ENCODE measurements at regions not wholly inside any gene's neighbourhood (a gene's known extent, or its start where the extent isn't known, plus 50 kb on each side); places are given as distances from the start of the nearest gene placed in this dataset.

GRCh38 chr5:147162740-147163139 lies 72.1 kb upstream of the STK32A start:
- intact Hi-C loops (cut with DNase I; ENCODE audit: low total_unique reads): no loop called here
- Histone ChIP-seq H3K27me3 (no peaks in the 10 kb centered on the region), H3K27ac (no peak overlapping the region), H3K9me3 (no peaks in the 10 kb centered on the region), H3K36me3 (no peaks in the 10 kb centered on the region), H3K4me1 (no peaks in the 10 kb centered on the region), H3K4me3 (no peak overlapping the region)
- DNase-seq: peak in 1 of 2 donors; percentile 28
- TF ChIP-seq POLR2A (IDR thresholded peaks at IDR 0.05): no peak
- WGBS, 5 donors: 78 to 85% (median 81%) methylated on average over 7 of the region's 7 CpGs

- H3K36me3 ChIP-seq: no peaks in the 10 kb centered on the region
- no peaks in the 10 kb centered on the region for H3K9me3 ChIP-seq
- H3K27me3 ChIP-seq: no peaks in the 10 kb centered on the region
- H3K27ac ChIP-seq: no peak overlapping the region
- peaks cover 0 to 7% (median 0%) of the 10 kb centered on the region in 4 donors for H3K4me1 ChIP-seq
- H3K4me3 ChIP-seq: no peak overlapping the region
- intact Hi-C loops (cut with DNase I; ENCODE audit: low total_unique reads): no loop called here
- 80 to 92% (median 85%) methylated on average over 3 of the region's 3 CpGs for WGBS, 5 donors
- TF ChIP-seq POLR2AphosphoS5 (IDR thresholded peaks at IDR 0.05) (no peak), EP300 (IDR thresholded peaks at IDR 0.05) (no peak), CTCF (IDR thresholded peaks at IDR 0.05) (no peak), POLR2A (IDR thresholded peaks at IDR 0.05) (no peak)
- DNase-seq: no peak
Measured at GRCh38 chr5:147167529-147167928, 67.3 kb upstream of the STK32A start.

GRCh38 chr5:147168578-147169327 lies 66.1 kb upstream of the STK32A start:
- intact Hi-C loops (cut with DNase I; ENCODE audit: low total_unique reads): no loop called here
- TF ChIP-seq POLR2A (IDR thresholded peaks at IDR 0.05): no peak
- TF ChIP-seq POLR2AphosphoS5 (IDR thresholded peaks at IDR 0.05): no peak
- no peak for TF ChIP-seq EP300 (IDR thresholded peaks at IDR 0.05)
- WGBS, 5 donors: 67 to 78% (median 76%) methylated on average over 4 of the region's 4 CpGs
- Histone ChIP-seq H3K4me3 (no peak overlapping the region), H3K27me3 (no peaks in the 10 kb centered on the region), H3K4me1 (peaks cover 0 to 7% (median 0%) of the 10 kb centered on the region in 4 donors), H3K9me3 (no peaks in the 10 kb centered on the region), H3K36me3 (no peaks in the 10 kb centered on the region), H3K27ac (no peak overlapping the region)
- no peak for DNase-seq

GRCh38 chr5:147169399-147169798 lies 65.4 kb upstream of the STK32A start:
- intact Hi-C loops (cut with DNase I; ENCODE audit: low total_unique reads): no loop called here
- peak overlapping the region in 1 of 5 donors; percentile 46 for H3K27ac ChIP-seq
- no peaks in the 10 kb centered on the region for H3K36me3 ChIP-seq
- peak in 1 of 2 donors; percentile 75 for DNase-seq
- no peaks in the 10 kb centered on the region for H3K9me3 ChIP-seq
- TF ChIP-seq POLR2AphosphoS5 (IDR thresholded peaks at IDR 0.05) (no peak), POLR2A (IDR thresholded peaks at IDR 0.05) (no peak), CTCF (IDR thresholded peaks at IDR 0.05) (no peak), EP300 (IDR thresholded peaks at IDR 0.05) (no peak)
- H3K4me3 ChIP-seq: no peak overlapping the region
- peaks cover 0 to 7% (median 0%) of the 10 kb centered on the region in 4 donors for H3K4me1 ChIP-seq
- no peaks in the 10 kb centered on the region for H3K27me3 ChIP-seq

- TF ChIP-seq POLR2AphosphoS5 (IDR thresholded peaks at IDR 0.05) (no peak), POLR2A (IDR thresholded peaks at IDR 0.05) (no peak), EP300 (IDR thresholded peaks at IDR 0.05) (no peak), CTCF (IDR thresholded peaks at IDR 0.05) (no peak)
Measured at GRCh38 chr5:147169901-147170300, 64.9 kb upstream of the STK32A start.

More at GRCh38 chr5:147169901-147170300, 64.9 kb upstream of the STK32A start:
- Histone ChIP-seq H3K4me1 (peaks cover 0 to 7% (median 0%) of the 10 kb centered on the region in 4 donors), H3K27me3 (no peaks in the 10 kb centered on the region), H3K36me3 (no peaks in the 10 kb centered on the region), H3K4me3 (no peak overlapping the region), H3K9me3 (no peaks in the 10 kb centered on the region), H3K27ac (peak overlapping the region in 1 of 5 donors; percentile 46)
- intact Hi-C loops (cut with DNase I; ENCODE audit: low total_unique reads): no loop called here
- WGBS, 5 donors: 69 to 77% (median 74%) methylated on average over 3 of the region's 3 CpGs
- no peak for DNase-seq

All from stomach (tissue), 8 donors.